HCT116 (cell line): ENCODE measurements at regions not wholly inside any gene's neighbourhood (a gene's known extent, or its start where the extent isn't known, plus 50 kb on each side); places are given as distances from the start of the nearest gene placed in this dataset.

Source experiments
- ATF3 ChIP-seq: IDR thresholded peaks from 2 replicates; pipeline ENCODE4 v1.6.1; 2012
- CEBPB ChIP-seq: IDR thresholded peaks from 2 replicates; pipeline ENCODE4 v1.6.1; 2012; ENCODE audit warnings: low read depth
- CTCF ChIP-seq, 3 experiments: fragments of 200-600 bp in 1 of 3; sonication (generic) in 1 of 3; IDR thresholded peaks in 2 of 3; conservative IDR thresholded peaks in 1 of 3; 2 replicates each; pipeline ENCODE4 v1.5.1; 2012 to 2017; ENCODE audit warnings: low read depth in 2 of 3, low read length in 2 of 3, antibody characterized with exemption in 1 of 3, borderline replicate concordance in 1 of 3, control low read depth in 1 of 3, mild to moderate bottlenecking in 1 of 3, mixed read lengths in 1 of 3, mixed run types in 1 of 3, moderate library complexity in 1 of 3; ENCODE audit not compliant: insufficient read depth in 1 of 3
- EZH2 ChIP-seq: fragments of 200-600 bp; sonication (generic); IDR thresholded peaks from 2 replicates; pipeline ENCODE4 v1.6.1; 2017; ENCODE audit warnings: antibody characterized with exemption, mixed run types
- EZH2phosphoT487 ChIP-seq: fragments of 200-600 bp; IDR thresholded peaks from 2 replicates; pipeline ENCODE4 v1.6.1; 2018; ENCODE audit warnings: antibody characterized with exemption, borderline replicate concordance
- POLR2A ChIP-seq: IDR thresholded peaks from 2 replicates; pipeline ENCODE4 v1.7.0; 2011; ENCODE audit warnings: borderline replicate concordance; ENCODE audit not compliant: insufficient read depth, insufficient read length; ENCODE audit errors: extremely low read depth
- REST ChIP-seq: IDR thresholded peaks from 2 replicates; pipeline ENCODE4 v1.6.1; 2012; ENCODE audit warnings: low read depth
- SP1 ChIP-seq: IDR thresholded peaks from 2 replicates; pipeline ENCODE4 v1.6.1; 2012; ENCODE audit warnings: low read depth

- no peak for TF ChIP-seq SP1
- TF ChIP-seq CTCF (IDR thresholded peaks at IDR 0.05 in 2 of 3, conservative IDR thresholded peaks at IDR 0.05 in 1 of 3; ENCODE audit: borderline replicate concordance in 1 of 3, insufficient read depth in 1 of 3, low read depth in 2 of 3, low read length in 2 of 3): 0 out of 6 replicates have a peak, but pooled peaks of 1 of the 3 experiments have one; percentile 5
- TF ChIP-seq ATF3: no peak
- TF ChIP-seq POLR2A: no peak
- TF ChIP-seq EZH2: no peak
- TF ChIP-seq EZH2phosphoT487: no peak
- TF ChIP-seq CEBPB: no peak
- TF ChIP-seq REST: no peak
Measured at GRCh38 chr2:15812187-15812780, 128.1 kb upstream of the MYCN start.
